ENCODE measurements at regions not wholly inside any gene's neighbourhood (a gene's known extent, or its start where the extent isn't known, plus 50 kb on each side); places are given as distances from the start of the nearest gene placed in this dataset.

GRCh38 chr2:67945056-67945455 is 117.7 kb downstream of the C1D start:
- DNase-seq (ENCODE audit: low spot score in 2 of 2), result peak in 1 of 2 experiments; percentile 23
- Histone ChIP-seq H3K9me3 (0 out of 2 replicates have a peak, but pooled peaks cover 3% of the 10 kb centered on the region), H3K36me3 (replicated peaks) (no peaks in the 10 kb centered on the region; the same call in 1 of the 2 replicates), H3K4me1 (no peaks in the 10 kb centered on the region), H3K27me3 (ENCODE audit: low read depth) (no peaks in the 10 kb centered on the region), H3K4me3 (no peak overlapping the region)
- in situ Hi-C loops (cut with MboI; ENCODE audit: low sequenced_read_pairs), result no loop called here

- no peak for DNase-seq (ENCODE audit: low spot score in 2 of 2)
- H3K4me3 ChIP-seq, result no peak overlapping the region
- no peaks in the 10 kb centered on the region; the same call in 1 of the 2 replicates for H3K36me3 ChIP-seq (replicated peaks)
- H3K9me3 ChIP-seq, result 0 out of 2 replicates have a peak, but pooled peaks cover 3% of the 10 kb centered on the region
- in situ Hi-C loops (cut with MboI; ENCODE audit: low sequenced_read_pairs), result no loop called here
- H3K4me1 ChIP-seq, result no peaks in the 10 kb centered on the region
- H3K27me3 ChIP-seq (ENCODE audit: low read depth), result no peaks in the 10 kb centered on the region
Observed at GRCh38 chr2:67945940-67946339, 116.9 kb downstream of the C1D start.

- Histone ChIP-seq H3K27me3 (ENCODE audit: low read depth) (no peaks in the 10 kb centered on the region), H3K9me3 (0 out of 2 replicates have a peak, but pooled peaks cover under 1% of the 10 kb centered on the region), H3K36me3 (replicated peaks) (no peaks in the 10 kb centered on the region; the same call in 1 of the 2 replicates), H3K4me1 (no peaks in the 10 kb centered on the region), H3K4me3 (no peak overlapping the region)
- in situ Hi-C loops (cut with MboI; ENCODE audit: low sequenced_read_pairs), result no loop called here
- DNase-seq (ENCODE audit: low spot score in 2 of 2), result no peak
Observed at GRCh38 chr2:67948057-67948456, 114.7 kb downstream of the C1D start.

- Histone ChIP-seq H3K36me3 (replicated peaks) (no peaks in the 10 kb centered on the region; the same call in 1 of the 2 replicates), H3K9me3 (no peaks in the 10 kb centered on the region), H3K27me3 (ENCODE audit: low read depth) (no peaks in the 10 kb centered on the region), H3K4me1 (no peaks in the 10 kb centered on the region), H3K4me3 (no peak overlapping the region)
- in situ Hi-C loops (cut with MboI; ENCODE audit: low sequenced_read_pairs), result no loop called here
- no peak for DNase-seq (ENCODE audit: low spot score in 2 of 2)
Observed at GRCh38 chr2:67948506-67948905, 114.3 kb downstream of the C1D start.

- in situ Hi-C loops (cut with MboI; ENCODE audit: low sequenced_read_pairs), result no loop called here
- no peaks in the 10 kb centered on the region for H3K36me3 ChIP-seq (replicated peaks)
- H3K9me3 ChIP-seq, result no peaks in the 10 kb centered on the region
- no peak for DNase-seq (ENCODE audit: low spot score in 2 of 2)
- H3K4me1 ChIP-seq, result no peaks in the 10 kb centered on the region
- no peak overlapping the region for H3K4me3 ChIP-seq
- no peaks in the 10 kb centered on the region for H3K27me3 ChIP-seq (ENCODE audit: low read depth)
Observed at GRCh38 chr2:67950018-67950417, 112.8 kb downstream of the C1D start.

GRCh38 chr2:67950919-67951318 is 111.9 kb downstream of the C1D start:
- Histone ChIP-seq H3K4me3 (no peak overlapping the region), H3K27me3 (ENCODE audit: low read depth) (0 out of 2 replicates have a peak, but pooled peaks cover 4% of the 10 kb centered on the region), H3K9me3 (no peaks in the 10 kb centered on the region), H3K4me1 (no peaks in the 10 kb centered on the region), H3K36me3 (replicated peaks) (no peaks in the 10 kb centered on the region)
- in situ Hi-C loops (cut with MboI; ENCODE audit: low sequenced_read_pairs), result no loop called here
- no peak for DNase-seq (ENCODE audit: low spot score in 2 of 2)

GRCh38 chr2:67952066-67952465 is 110.7 kb downstream of the C1D start:
- H3K36me3 ChIP-seq (replicated peaks), result no peaks in the 10 kb centered on the region
- H3K27me3 ChIP-seq (ENCODE audit: low read depth), result 0 out of 2 replicates have a peak, but pooled peaks cover 4% of the 10 kb centered on the region
- DNase-seq (ENCODE audit: low spot score in 2 of 2), result no peak
- H3K9me3 ChIP-seq, result no peaks in the 10 kb centered on the region
- H3K4me1 ChIP-seq, result no peaks in the 10 kb centered on the region
- in situ Hi-C loops (cut with MboI; ENCODE audit: low sequenced_read_pairs), result no loop called here
- no peak overlapping the region for H3K4me3 ChIP-seq

- Histone ChIP-seq H3K27me3 (ENCODE audit: low read depth) (0 out of 2 replicates have a peak, but pooled peaks cover 4% of the 10 kb centered on the region), H3K4me1 (no peaks in the 10 kb centered on the region), H3K9me3 (no peaks in the 10 kb centered on the region), H3K36me3 (replicated peaks) (no peaks in the 10 kb centered on the region), H3K4me3 (no peak overlapping the region)
- in situ Hi-C loops (cut with MboI; ENCODE audit: low sequenced_read_pairs), result no loop called here
- no peak for DNase-seq (ENCODE audit: low spot score in 2 of 2)
Observed at GRCh38 chr2:67954093-67954748, 108.6 kb downstream of the C1D start.

- no peak for DNase-seq (ENCODE audit: low spot score in 2 of 2)
- H3K27me3 ChIP-seq (ENCODE audit: low read depth), result 0 out of 2 replicates have a peak, but pooled peaks cover 4% of the 10 kb centered on the region
- no peak overlapping the region for H3K4me3 ChIP-seq
- in situ Hi-C loops (cut with MboI; ENCODE audit: low sequenced_read_pairs), result no loop called here
- no peaks in the 10 kb centered on the region for H3K4me1 ChIP-seq
- H3K36me3 ChIP-seq (replicated peaks), result no peaks in the 10 kb centered on the region
- H3K9me3 ChIP-seq, result no peaks in the 10 kb centered on the region
Observed at GRCh38 chr2:67955748-67956603, 106.8 kb downstream of the C1D start.

- H3K4me1 ChIP-seq, result no peaks in the 10 kb centered on the region
- in situ Hi-C loops (cut with MboI; ENCODE audit: low sequenced_read_pairs), result no loop called here
Observed at GRCh38 chr2:67965246-67965645, 97.6 kb downstream of the C1D start.

GRCh38 chr2:67970071-67970470 is 92.7 kb downstream of the C1D start:
- in situ Hi-C loops (cut with MboI; ENCODE audit: low sequenced_read_pairs), result no loop called here
- Histone ChIP-seq H3K4me3 (no peak overlapping the region), H3K4me1 (no peaks in the 10 kb centered on the region), H3K36me3 (replicated peaks) (no peaks in the 10 kb centered on the region), H3K27me3 (ENCODE audit: low read depth) (no peaks in the 10 kb centered on the region), H3K9me3 (no peaks in the 10 kb centered on the region)
- no peak for DNase-seq (ENCODE audit: low spot score in 2 of 2)

More at GRCh38 chr2:67965246-67965645, 97.6 kb downstream of the C1D start:
- Histone ChIP-seq H3K36me3 (replicated peaks) (no peaks in the 10 kb centered on the region), H3K9me3 (no peaks in the 10 kb centered on the region), H3K27me3 (ENCODE audit: low read depth) (no peaks in the 10 kb centered on the region), H3K4me3 (no peak overlapping the region)
- DNase-seq (ENCODE audit: low spot score in 2 of 2), result no peak

GRCh38 chr2:67970542-67970941 is 92.3 kb downstream of the C1D start:
- Histone ChIP-seq H3K27me3 (ENCODE audit: low read depth) (no peaks in the 10 kb centered on the region), H3K4me1 (no peaks in the 10 kb centered on the region), H3K9me3 (no peaks in the 10 kb centered on the region), H3K4me3 (no peak overlapping the region), H3K36me3 (replicated peaks) (no peaks in the 10 kb centered on the region)
- no peak for DNase-seq (ENCODE audit: low spot score in 2 of 2)
- in situ Hi-C loops (cut with MboI; ENCODE audit: low sequenced_read_pairs), result no loop called here

- Histone ChIP-seq H3K4me3 (no peak overlapping the region), H3K27me3 (ENCODE audit: low read depth) (no peaks in the 10 kb centered on the region), H3K9me3 (no peaks in the 10 kb centered on the region), H3K4me1 (no peaks in the 10 kb centered on the region), H3K36me3 (replicated peaks) (no peaks in the 10 kb centered on the region)
- DNase-seq (ENCODE audit: low spot score in 2 of 2), result no peak
- in situ Hi-C loops (cut with MboI; ENCODE audit: low sequenced_read_pairs), result no loop called here
Observed at GRCh38 chr2:67974559-67975430, 88.0 kb downstream of the C1D start.
